ENCODE measurements at regions not wholly inside any gene's neighbourhood (a gene's known extent, or its start where the extent isn't known, plus 50 kb on each side); places are given as distances from the start of the nearest gene placed in this dataset.

- Histone ChIP-seq H3K4me1 (no peaks in the 10 kb centered on the region), H3K27me3 (ENCODE audit: insufficient read depth in 3 of 3, low read length in 2 of 3) (no peaks in the 10 kb centered on the region), H3K27ac (no peak overlapping the region), H3K4me3 (no peak overlapping the region), H3K9me3 (no peaks in the 10 kb centered on the region), H3K36me3 (ENCODE audit: insufficient read depth in 1 of 2, low read depth in 1 of 2) (no peaks in the 10 kb centered on the region)
- ATAC-seq = no peak
- WGBS, 3 donors = 22 to 50% (median 24%) methylated on average over 1 of the region's 1 CpG
- no peak for DNase-seq
- TF ChIP-seq CTCF (IDR thresholded peaks at IDR 0.05) = no peak
- intact Hi-C loops (cut with DNase I) = no loop called here
Observed at GRCh38 chr6:92589996-92590395, 829.4 kb downstream of the EPHA7 start.

GRCh38 chr6:92588148-92588547 lies 831.2 kb downstream of the EPHA7 start:
- no peaks in the 10 kb centered on the region for H3K27me3 ChIP-seq (ENCODE audit: insufficient read depth in 3 of 3, low read length in 2 of 3)
- 63 to 74% (median 70%) methylated on average over 3 of the region's 3 CpGs for WGBS, 3 donors
- no peak overlapping the region for H3K4me3 ChIP-seq
- no peak for TF ChIP-seq CTCF (IDR thresholded peaks at IDR 0.05)
- ATAC-seq (no peak), DNase-seq (no peak)
- no peaks in the 10 kb centered on the region for H3K9me3 ChIP-seq
- H3K27ac ChIP-seq = no peak overlapping the region
- H3K4me1 ChIP-seq = no peaks in the 10 kb centered on the region
- H3K36me3 ChIP-seq (ENCODE audit: insufficient read depth in 1 of 2, low read depth in 1 of 2) = no peaks in the 10 kb centered on the region
- intact Hi-C loops (cut with DNase I) = no loop called here

GRCh38 chr6:92587525-92587924 lies 831.8 kb downstream of the EPHA7 start:
- DNase-seq (no peak), ATAC-seq (no peak)
- Histone ChIP-seq H3K4me1 (no peaks in the 10 kb centered on the region), H3K9me3 (no peaks in the 10 kb centered on the region), H3K4me3 (no peak overlapping the region), H3K27me3 (ENCODE audit: insufficient read depth in 3 of 3, low read length in 2 of 3) (no peaks in the 10 kb centered on the region), H3K36me3 (ENCODE audit: insufficient read depth in 1 of 2, low read depth in 1 of 2) (no peaks in the 10 kb centered on the region), H3K27ac (no peak overlapping the region)
- TF ChIP-seq CTCF (IDR thresholded peaks at IDR 0.05) = no peak
- 51 to 54% (median 53%) methylated on average over 1 of the region's 1 CpG for WGBS, 3 donors
- intact Hi-C loops (cut with DNase I) = no loop called here

GRCh38 chr6:92586236-92586977 lies 833.0 kb downstream of the EPHA7 start:
- Histone ChIP-seq H3K9me3 (no peaks in the 10 kb centered on the region), H3K36me3 (ENCODE audit: insufficient read depth in 1 of 2, low read depth in 1 of 2) (no peaks in the 10 kb centered on the region), H3K4me1 (no peaks in the 10 kb centered on the region), H3K27me3 (ENCODE audit: insufficient read depth in 3 of 3, low read length in 2 of 3) (no peaks in the 10 kb centered on the region), H3K27ac (no peak overlapping the region), H3K4me3 (no peak overlapping the region)
- no peak for TF ChIP-seq CTCF (IDR thresholded peaks at IDR 0.05)
- DNase-seq (peak; percentile 6 to 8), ATAC-seq (no peak)
- WGBS, 3 donors = 27 to 36% (median 32%) methylated on average over 8 of the region's 8 CpGs
- intact Hi-C loops (cut with DNase I) = no loop called here

- no peak overlapping the region for H3K4me3 ChIP-seq
- no peak overlapping the region for H3K27ac ChIP-seq
- H3K4me1 ChIP-seq = no peaks in the 10 kb centered on the region
- no peak for ATAC-seq
- TF ChIP-seq CTCF (IDR thresholded peaks at IDR 0.05) = no peak
- H3K27me3 ChIP-seq (ENCODE audit: insufficient read depth in 3 of 3, low read length in 2 of 3) = no peaks in the 10 kb centered on the region
- no peaks in the 10 kb centered on the region for H3K36me3 ChIP-seq (ENCODE audit: insufficient read depth in 1 of 2, low read depth in 1 of 2)
- 75 to 93% (median 81%) methylated on average over 1 of the region's 1 CpG for WGBS, 3 donors
- no peak for DNase-seq
- intact Hi-C loops (cut with DNase I) = no loop called here
- H3K9me3 ChIP-seq = no peaks in the 10 kb centered on the region
Observed at GRCh38 chr6:92582211-92582610, 837.1 kb downstream of the EPHA7 start.
